H1 (cell line): ENCODE measurements at regions not wholly inside any gene's neighbourhood (a gene's known extent, or its start where the extent isn't known, plus 50 kb on each side); places are given as distances from the start of the nearest gene placed in this dataset.

ENCODE experiments used
- CTCF ChIA-PET: fragments of 300-600 bp; sonication (Branson Sonifier 250); formaldehyde crosslinking; loops from one replicate; lab custom pipeline; 2021; ENCODE audit not compliant: partially characterized antibody; lab: Charles Lee
- POLR2A ChIA-PET: fragments of 300-600 bp; sonication (Branson Sonifier 250); formaldehyde crosslinking; loops from one replicate; lab custom pipeline; 2021; ENCODE audit warnings: inconsistent platforms; ENCODE audit not compliant: partially characterized antibody; lab: Charles Lee
- DNase-seq, 2 experiments: peaks; one replicate each; pipeline versions ENCODE4 v3.0.0 to v3.0.0-alpha.2; 2010 to 2022; ENCODE audit warnings: low spot score in 2 of 2, low read depth in 1 of 2, mixed read lengths in 1 of 2
- FAIRE-seq: peaks from 2 replicates; lab custom pipeline; 2011; peaks lifted over from hg19 to GRCh38; lab: Jason Lieb, UNC
- H2AFZ ChIP-seq: 2 replicates; pipeline ENCODE4 v1.8.1; 2012; ENCODE audit warnings: low read length, inconsistent platforms
- H2AK5ac ChIP-seq: 2 replicates; pipeline ENCODE4 v1.6.1; 2013; ENCODE audit warnings: low read depth, low read length
- H2BK120ac ChIP-seq: replicated peaks from 2 replicates; pipeline ENCODE3; 2013; ENCODE audit warnings: low read depth, low read length, inconsistent platforms
- H2BK12ac ChIP-seq: 2 replicates; pipeline ENCODE4 v1.6.1; 2013; ENCODE audit warnings: low read depth, low read length
- H2BK15ac ChIP-seq: 2 replicates; pipeline ENCODE4 v1.6.1; 2013; ENCODE audit warnings: low read length
- H2BK20ac ChIP-seq: 2 replicates; pipeline ENCODE4 v1.6.1; 2013; ENCODE audit warnings: low read length
- H2BK5ac ChIP-seq: 2 replicates; pipeline ENCODE4 v1.6.1; 2013; ENCODE audit warnings: low read depth, low read length
- H3K14ac ChIP-seq: 2 replicates; pipeline ENCODE4 v1.6.1; 2013; ENCODE audit warnings: inconsistent platforms; ENCODE audit not compliant: insufficient read length
- H3K18ac ChIP-seq: 2 replicates; pipeline ENCODE4 v1.6.1; 2013; ENCODE audit warnings: low read length; ENCODE audit errors: extremely low read depth
- H3K23ac ChIP-seq: 2 replicates; pipeline ENCODE4 v1.6.1; 2013; ENCODE audit warnings: inconsistent platforms; ENCODE audit not compliant: insufficient read length
- H3K23me2 ChIP-seq: 2 replicates; pipeline ENCODE4 v1.6.1; 2013; ENCODE audit warnings: low read depth, low read length
- H3K27ac ChIP-seq: 2 replicates; pipeline ENCODE4 v1.6.1; 2011; ENCODE audit warnings: low read depth, low read length, inconsistent platforms
- H3K27me3 ChIP-seq, 4 experiments: replicated peaks in 1 of 4; 1 replicate in 1 of 4; 2 replicates in 3 of 4; pipeline versions ENCODE4 v1.6.1 to v1.8.1; 2011 to 2013; ENCODE audit warnings: low read length in 3 of 4, mild to moderate bottlenecking in 3 of 4, inconsistent platforms in 2 of 4, mixed read lengths in 2 of 4, moderate library complexity in 1 of 4; ENCODE audit not compliant: control insufficient read depth in 3 of 4, insufficient read depth in 3 of 4; ENCODE audit errors: extremely low read depth in 1 of 4
- H3K36me3 ChIP-seq, 4 experiments: 2 replicates each; pipeline versions ENCODE4 v1.6.1 to v1.8.1; 2011 to 2013; ENCODE audit warnings: mild to moderate bottlenecking in 4 of 4, low read length in 3 of 4, moderate library complexity in 2 of 4, control low read depth in 1 of 4, inconsistent platforms in 1 of 4; ENCODE audit not compliant: insufficient read depth in 4 of 4, control insufficient read depth in 2 of 4
- H3K4ac ChIP-seq: replicated peaks from 2 replicates; pipeline ENCODE3; 2013; ENCODE audit warnings: low read length, low read depth, mixed read lengths, inconsistent platforms; ENCODE audit not compliant: insufficient read length
- H3K4me1 ChIP-seq, 4 experiments: replicated peaks in 1 of 4; 1 replicate in 1 of 4; 2 replicates in 3 of 4; pipeline versions ENCODE4 v1.6.1 to v1.8.1; 2011 to 2013; ENCODE audit warnings: low read length in 3 of 4, inconsistent platforms in 2 of 4, mixed read lengths in 1 of 4; ENCODE audit not compliant: insufficient read depth in 4 of 4, control insufficient read depth in 3 of 4
- H3K4me2 ChIP-seq, 2 experiments: 2 replicates each; pipeline versions ENCODE4 v1.6.1 to v1.8.1; 2011 to 2013; ENCODE audit warnings: low read depth in 2 of 2, low read length in 2 of 2, control low read depth in 1 of 2, inconsistent platforms in 1 of 2, mild to moderate bottlenecking in 1 of 2; ENCODE audit not compliant: insufficient read depth in 1 of 2
- H3K4me3 ChIP-seq, 4 experiments: fragments of 200-600, 300-600 bp in 1 of 4; sonication (generic), shearing (Covaris generic), sonication (Bioruptor Twin) in 1 of 4; 2 replicates each; pipeline versions ENCODE4 v1.5.1 to v1.8.1; 2011 to 2016; ENCODE audit warnings: low read length in 4 of 4, low read depth in 3 of 4, control low read depth in 2 of 4, inconsistent platforms in 2 of 4, mild to moderate bottlenecking in 2 of 4, mixed read lengths in 1 of 4, moderate library complexity in 1 of 4; ENCODE audit not compliant: insufficient read depth in 2 of 4; ENCODE audit errors: extremely low read depth in 1 of 4
- H3K56ac ChIP-seq: replicated peaks from 2 replicates; pipeline ENCODE3; 2013; ENCODE audit warnings: low read depth, mild to moderate bottlenecking, mixed read lengths, low read length, inconsistent platforms; ENCODE audit not compliant: insufficient read length
- H3K79me1 ChIP-seq: 2 replicates; pipeline ENCODE4 v1.6.1; 2013; ENCODE audit warnings: low read depth, low read length, control low read depth
- H3K79me2 ChIP-seq, 2 experiments: 2 replicates each; pipeline versions ENCODE4 v1.6.1 to v1.8.1; 2012 to 2013; ENCODE audit warnings: low read length in 2 of 2, mild to moderate bottlenecking in 2 of 2, inconsistent platforms in 1 of 2; ENCODE audit not compliant: insufficient read depth in 2 of 2, control insufficient read depth in 1 of 2
- H3K9ac ChIP-seq, 4 experiments: replicated peaks in 1 of 4; 1 replicate in 1 of 4; 2 replicates in 3 of 4; pipeline versions ENCODE4 v1.6.1 to v1.8.1; 2011 to 2013; ENCODE audit warnings: low read depth in 3 of 4, low read length in 3 of 4, control low read depth in 2 of 4, mild to moderate bottlenecking in 2 of 4, moderate library complexity in 2 of 4, inconsistent platforms in 1 of 4; ENCODE audit errors: extremely low read depth in 1 of 4
- H3K9me3 ChIP-seq, 2 experiments: 2 replicates each; pipeline versions ENCODE4 v1.6.1 to v1.8.1; 2012 to 2013; ENCODE audit warnings: mild to moderate bottlenecking in 2 of 2, moderate library complexity in 2 of 2, control low read depth in 1 of 2, inconsistent platforms in 1 of 2, low read depth in 1 of 2, low read length in 1 of 2, mixed read lengths in 1 of 2; ENCODE audit not compliant: insufficient read depth in 2 of 2
- H4K20me1 ChIP-seq, 2 experiments: replicated peaks in 1 of 2; 2 replicates each; pipeline versions ENCODE3 to v1.8.1; 2011 to 2013; ENCODE audit warnings: inconsistent platforms in 2 of 2, low read length in 2 of 2, mild to moderate bottlenecking in 1 of 2; ENCODE audit not compliant: insufficient read depth in 2 of 2, control insufficient read depth in 1 of 2
- H4K5ac ChIP-seq: 2 replicates; pipeline ENCODE4 v1.6.1; 2013; ENCODE audit warnings: low read length, low read depth, mixed read lengths, inconsistent platforms; ENCODE audit not compliant: insufficient read length
- H4K8ac ChIP-seq: 2 replicates; pipeline ENCODE4 v1.8.0; 2013; ENCODE audit warnings: mild to moderate bottlenecking, moderate library complexity, low read length, inconsistent platforms; ENCODE audit not compliant: insufficient read depth; ENCODE audit errors: extremely low read depth
- H4K91ac ChIP-seq: replicated peaks from 2 replicates; pipeline ENCODE3; 2013; ENCODE audit warnings: low read length, mixed read lengths, inconsistent platforms; ENCODE audit not compliant: insufficient read length
- CBX8 ChIP-seq: fragments of 300-800, 300-1000 bp; sonication (generic); IDR thresholded peaks from 2 replicates; pipeline ENCODE4 v1.7.1; 2016; ENCODE audit warnings: low read depth, low read length, borderline replicate concordance
- CEBPB ChIP-seq: IDR thresholded peaks from 2 replicates; pipeline ENCODE4 v1.6.1; 2012; ENCODE audit warnings: low read depth, low read length
- CTBP2 ChIP-seq: IDR thresholded peaks from 2 replicates; pipeline ENCODE4 v1.7.0; 2011; ENCODE audit warnings: borderline replicate concordance, mild to moderate bottlenecking, moderate library complexity, mixed read lengths, low read length; ENCODE audit not compliant: insufficient read depth, insufficient read length
- GABPA ChIP-seq: IDR thresholded peaks from 2 replicates; pipeline ENCODE4 v1.6.1; 2011; ENCODE audit warnings: mild to moderate bottlenecking, low read length, moderate library complexity, borderline replicate concordance; ENCODE audit not compliant: insufficient read depth
- KDM1A ChIP-seq: fragments of 200-600, 300-600 bp; sonication (generic); IDR thresholded peaks from 2 replicates; pipeline ENCODE4 v1.7.1; 2016; ENCODE audit warnings: mild to moderate bottlenecking, low read length, borderline replicate concordance
- POLR2A ChIP-seq, 2 experiments: IDR thresholded peaks; 1 replicate in 1 of 2; 2 replicates in 1 of 2; pipeline ENCODE4 v1.6.1; 2011; ENCODE audit warnings: low read depth in 2 of 2, low read length in 2 of 2, mild to moderate bottlenecking in 2 of 2; ENCODE audit errors: control extremely low read depth in 1 of 2
- SIX5 ChIP-seq: IDR thresholded peaks from 2 replicates; pipeline ENCODE4 v1.6.1; 2011; ENCODE audit warnings: mild to moderate bottlenecking, low read depth, low read length
- SP1 ChIP-seq: IDR thresholded peaks from 2 replicates; pipeline ENCODE4 v1.6.1; 2011; ENCODE audit warnings: low read depth, low read length
- SP2 ChIP-seq: IDR thresholded peaks from 2 replicates; pipeline ENCODE4 v1.6.1; 2012; ENCODE audit warnings: mild to moderate bottlenecking, low read length, inconsistent platforms
- TAF1 ChIP-seq: IDR thresholded peaks from 2 replicates; pipeline ENCODE4 v1.6.1; 2011; ENCODE audit warnings: mild to moderate bottlenecking, low read depth, low read length
- TAF7 ChIP-seq: optimal IDR thresholded peaks from 2 replicates; pipeline ENCODE3; 2011; ENCODE audit warnings: low read depth, mild to moderate bottlenecking, inconsistent platforms, low read length, moderate library complexity, borderline replicate concordance
- TBP ChIP-seq: IDR thresholded peaks from 2 replicates; pipeline ENCODE4 v1.6.1; 2011; ENCODE audit warnings: low read depth, low read length, improper control_type of control experiment
- TEAD4 ChIP-seq: IDR thresholded peaks from 2 replicates; pipeline ENCODE4 v1.6.1; 2012; ENCODE audit warnings: low read depth, low read length, inconsistent platforms, mixed read lengths
- WGBS, 2 experiments: shearing (Covaris generic) in 1 of 2; methylation state at CpG; one replicate each; pipeline versions ENCODE4 v1.1.6 to v1.1.7; 2013 to 2015; ENCODE audit warnings: low lambda C conversion rate in 2 of 2, mixed read lengths in 2 of 2, inconsistent platforms in 1 of 2, low coverage in 1 of 2, missing lambda C conversion rate in 1 of 2; ENCODE audit not compliant: insufficient replicate concordance in 2 of 2, insufficient coverage in 1 of 2, insufficient read length in 1 of 2; ENCODE audit errors: extremely low coverage in 1 of 2, missing lambda C conversion rate in 1 of 2; 5-methylcytosine and 5-hydroxymethylcytosine counted together
- TF ChIP-seq, protein P1 (sequence below): IDR thresholded peaks from 2 replicates; pipeline ENCODE4 v1.6.1; 2012; ENCODE audit warnings: inconsistent platforms

GRCh38 chr2:204089574-204089973 lies 153.0 kb downstream of the ICOS start:
- no peaks in the 10 kb centered on the region for H4K20me1 ChIP-seq
- no peak overlapping the region for H3K56ac ChIP-seq
- H4K91ac ChIP-seq: no peak overlapping the region
- H3K18ac ChIP-seq: no peak overlapping the region
- no peak for DNase-seq
- no peak overlapping the region for H2BK15ac ChIP-seq
- H3K9me3 ChIP-seq: no peaks in the 10 kb centered on the region
- H3K27me3 ChIP-seq: no peaks in the 10 kb centered on the region
- no peak overlapping the region for H2AFZ ChIP-seq
- H2AK5ac ChIP-seq: no peak overlapping the region
- no peak for FAIRE-seq
- H2BK20ac ChIP-seq: no peak overlapping the region
- H3K23ac ChIP-seq: no peak overlapping the region
- WGBS, 2 experiments: 90% methylated on average over 4 of the region's 4 CpGs; no CpG with 5 or more reads in 1 of the 2 experiments
- H2BK120ac ChIP-seq: no peak overlapping the region
- no peak overlapping the region for H2BK5ac ChIP-seq
- H3K79me2 ChIP-seq: no peaks in the 10 kb centered on the region
- ChIA-PET CTCF (interaction anchor here (0.9 kb wide), 1 partner anchor 16 kb away, joined by 5 read pairs; no protein-coding TSS in a partner anchor), POLR2A (no interaction called here)
- H2BK12ac ChIP-seq: no peak overlapping the region
- no peak overlapping the region for H4K8ac ChIP-seq
- no peaks in the 10 kb centered on the region for H3K23me2 ChIP-seq
- H4K5ac ChIP-seq: no peak overlapping the region
- no peaks in the 10 kb centered on the region; the same call in 1 of the 2 replicates for H3K79me1 ChIP-seq
- H3K14ac ChIP-seq: no peak overlapping the region
- no peaks in the 10 kb centered on the region for H3K36me3 ChIP-seq
- H3K4me2 ChIP-seq: no peak overlapping the region
- no peak overlapping the region for H3K4ac ChIP-seq
- no peak overlapping the region for H3K9ac ChIP-seq
- H3K4me1 ChIP-seq: no peaks in the 10 kb centered on the region
- no peak overlapping the region for H3K27ac ChIP-seq
- no peak overlapping the region for H3K4me3 ChIP-seq
- TF ChIP-seq GABPA: no peak
- TF ChIP-seq TAF1: no peak
- TF ChIP-seq SP1: no peak
- no peak for TF ChIP-seq KDM1A
- TF ChIP-seq SP2: no peak
- no peak for TF ChIP-seq CBX8
- TF ChIP-seq TEAD4: no peak
- TF ChIP-seq TBP: no peak
- TF ChIP-seq TAF7: no peak
- TF ChIP-seq CTBP2: no peak
- TF ChIP-seq CEBPB: no peak
- TF ChIP-seq, protein P1, sequence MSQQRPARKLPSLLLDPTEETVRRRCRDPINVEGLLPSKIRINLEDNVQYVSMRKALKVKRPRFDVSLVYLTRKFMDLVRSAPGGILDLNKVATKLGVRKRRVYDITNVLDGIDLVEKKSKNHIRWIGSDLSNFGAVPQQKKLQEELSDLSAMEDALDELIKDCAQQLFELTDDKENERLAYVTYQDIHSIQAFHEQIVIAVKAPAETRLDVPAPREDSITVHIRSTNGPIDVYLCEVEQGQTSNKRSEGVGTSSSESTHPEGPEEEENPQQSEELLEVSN: no peak
- no peak for TF ChIP-seq POLR2A (IDR thresholded peaks at IDR 0.05; ENCODE audit: control extremely low read depth in 1 of 2, low read depth in 2 of 2, low read length in 2 of 2)
- TF ChIP-seq SIX5: no peak
